Neural crest cell (in vitro differentiated cells): ENCODE measurements at regions not wholly inside any gene's neighbourhood (a gene's known extent, or its start where the extent isn't known, plus 50 kb on each side); places are given as distances from the start of the nearest gene placed in this dataset.

ENCODE experiments used
- DNase-seq: peaks from one replicate; pipeline ENCODE4 v3.0.0; 2021; ENCODE audit warnings: low read depth, mixed read lengths, low spot score
- H3K27ac Mint-ChIP-seq: one replicate; pipeline ENCODE4 v1.8.0; 2021; ENCODE audit warnings: mild to moderate bottlenecking, mixed read lengths; ENCODE audit not compliant: unreplicated experiment
- H3K27me3 Mint-ChIP-seq: 2 replicates; pipeline ENCODE4 v1.8.0; 2021; ENCODE audit warnings: low read depth, mild to moderate bottlenecking, mixed read lengths
- H3K36me3 Mint-ChIP-seq: 2 replicates; pipeline ENCODE4 v1.8.0; 2021; ENCODE audit warnings: low read depth, mild to moderate bottlenecking, mixed read lengths
- H3K4me1 Mint-ChIP-seq: 2 replicates; pipeline ENCODE4 v1.8.0; 2021; ENCODE audit warnings: mixed read lengths
- H3K4me3 Mint-ChIP-seq: one replicate; pipeline ENCODE4 v1.8.0; 2021; ENCODE audit warnings: mild to moderate bottlenecking, mixed read lengths
- H3K9me3 Mint-ChIP-seq: 2 replicates; pipeline ENCODE4 v1.8.0; 2021; ENCODE audit warnings: mixed read lengths
- CTCF ChIP-seq: fragments of 200-600 bp; sonication (generic); conservative IDR thresholded peaks from 2 replicates; pipeline ENCODE4 v1.5.0; 2021; ENCODE audit warnings: antibody characterized with exemption, mild to moderate bottlenecking

GRCh38 chr5:2251298-2251697 lies 368.6 kb upstream of the IRX4 start:
- no peak for TF ChIP-seq CTCF
- Mint-ChIP-seq H3K36me3 (peaks cover 2% of the 10 kb centered on the region), H3K9me3 (peaks cover 13% of the 10 kb centered on the region), H3K4me3 (no peak overlapping the region), H3K27ac (no peak overlapping the region), H3K4me1 (peaks cover 33% of the 10 kb centered on the region), H3K27me3 (no peaks in the 10 kb centered on the region)
- no peak for DNase-seq

GRCh38 chr5:2250365-2250950 lies 367.7 kb upstream of the IRX4 start:
- DNase-seq = no peak
- TF ChIP-seq CTCF = no peak
- Mint-ChIP-seq H3K27me3 (no peaks in the 10 kb centered on the region), H3K9me3 (peaks cover 13% of the 10 kb centered on the region), H3K27ac (no peak overlapping the region), H3K4me1 (peaks cover 25% of the 10 kb centered on the region), H3K36me3 (peaks cover 4% of the 10 kb centered on the region), H3K4me3 (no peak overlapping the region)

GRCh38 chr5:2249442-2249841 lies 366.7 kb upstream of the IRX4 start:
- Mint-ChIP-seq H3K27me3 (no peaks in the 10 kb centered on the region), H3K27ac (no peak overlapping the region), H3K4me1 (peaks cover 17% of the 10 kb centered on the region), H3K9me3 (peaks cover 17% of the 10 kb centered on the region), H3K36me3 (peaks cover 4% of the 10 kb centered on the region), H3K4me3 (no peak overlapping the region)
- DNase-seq = no peak
- no peak for TF ChIP-seq CTCF

- no peaks in the 10 kb centered on the region for H3K27me3 Mint-ChIP-seq
- H3K4me3 Mint-ChIP-seq = no peak overlapping the region
- no peak for TF ChIP-seq CTCF
- H3K4me1 Mint-ChIP-seq = peaks cover 14% of the 10 kb centered on the region
- no peak overlapping the region for H3K27ac Mint-ChIP-seq
- H3K36me3 Mint-ChIP-seq = peaks cover 4% of the 10 kb centered on the region
- peaks cover 17% of the 10 kb centered on the region for H3K9me3 Mint-ChIP-seq
- DNase-seq = no peak
Observed at GRCh38 chr5:2249026-2249425, 366.3 kb upstream of the IRX4 start.

- no peak overlapping the region for H3K27ac Mint-ChIP-seq
- no peak for TF ChIP-seq CTCF
- H3K4me3 Mint-ChIP-seq = no peak overlapping the region
- peaks cover 13% of the 10 kb centered on the region for H3K9me3 Mint-ChIP-seq
- H3K27me3 Mint-ChIP-seq = no peaks in the 10 kb centered on the region
- H3K36me3 Mint-ChIP-seq = peaks cover 2% of the 10 kb centered on the region
- no peak for DNase-seq
- H3K4me1 Mint-ChIP-seq = no peaks in the 10 kb centered on the region
Observed at GRCh38 chr5:2242539-2242938, 359.8 kb upstream of the IRX4 start.
